GM10248 (cell line): ENCODE measurements at regions not wholly inside any gene's neighbourhood (a gene's known extent, or its start where the extent isn't known, plus 50 kb on each side); places are given as distances from the start of the nearest gene placed in this dataset.
"Not testable (repeated sequence)": the region's sequence is repeated elsewhere in the genome, so short reads cannot be mapped to it uniquely, and the experiment has no call there.

Source experiments
- CTCF ChIA-PET: fragments of 300-600 bp; sonication (Branson Sonifier 250); formaldehyde crosslinking; extraction: SDS; loops from one replicate; lab custom pipeline; 2021; ENCODE audit warnings: antibody characterized with exemption; lab: Yijun Ruan, JAX
- POLR2A ChIA-PET: fragments of 350-650 bp; sonication (Branson Sonifier 250); formaldehyde crosslinking; extraction: SDS; loops from one replicate; lab custom pipeline; 2020; ENCODE audit warnings: antibody characterized with exemption; lab: Yijun Ruan, JAX
- DNase-seq: peaks from one replicate; pipeline ENCODE4 v3.0.0; 2012; ENCODE audit errors: extremely low spot score
- TF ChIP-seq, protein P1 (sequence below): IDR thresholded peaks from 2 replicates; pipeline ENCODE4 v1.5.1; 2012; ENCODE audit warnings: mild to moderate bottlenecking, low read depth; ENCODE audit errors: extremely low read depth, missing control alignments, control extremely low read depth

DNA sequence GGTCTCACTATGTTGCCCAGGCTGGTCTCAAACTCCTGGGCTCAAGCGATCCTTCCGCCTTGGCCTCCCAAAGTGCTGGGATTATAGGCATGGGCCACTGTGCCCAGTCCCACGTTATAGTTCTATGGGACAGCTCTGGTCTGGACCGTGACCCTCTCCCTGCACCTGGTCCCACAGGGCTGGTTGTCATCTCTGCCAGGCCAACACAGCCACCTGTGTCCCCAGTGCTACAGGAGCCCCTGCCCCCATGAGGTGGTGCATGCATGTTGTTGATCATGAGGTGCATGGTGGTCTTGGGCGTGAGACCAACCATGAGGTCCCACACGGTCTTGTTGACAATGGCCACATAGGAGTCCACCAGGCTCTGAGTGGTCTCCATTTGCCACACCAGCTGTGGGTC is 51.0 kb upstream of the UBE2Q2 start:
- CTCF ChIA-PET = interaction anchor here (1.5 kb wide), 1 partner anchor 10 kb away, joined by 8 read pairs; no protein-coding TSS in a partner anchor
- POLR2A ChIA-PET, DNase-seq: not testable (repeated sequence)

DNA sequence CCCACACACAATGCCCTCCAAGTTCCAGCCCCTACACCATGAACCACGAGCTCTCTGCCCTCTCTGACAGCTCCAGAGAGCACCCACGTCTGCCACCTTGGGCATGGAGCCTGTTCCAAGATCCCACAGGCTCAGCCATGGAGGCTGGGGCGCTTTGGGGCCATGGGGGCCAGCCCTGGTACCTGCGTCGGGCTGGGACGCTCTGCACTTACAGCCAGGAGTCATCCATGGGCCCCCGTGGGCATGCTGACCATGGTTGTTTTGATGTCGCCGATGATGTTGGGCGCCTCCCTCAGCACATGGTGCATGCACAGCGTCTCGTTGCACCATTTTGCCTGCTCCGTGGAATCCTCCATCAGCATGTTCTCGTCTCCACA is 51.9 kb upstream of the UBE2Q2 start:
- CTCF ChIA-PET = interaction anchor here (1.5 kb wide), 1 partner anchor 11 kb away, joined by 8 read pairs; no protein-coding TSS in a partner anchor
- no peak for DNase-seq
- POLR2A ChIA-PET = no interaction called here
- TF ChIP-seq, protein P1, sequence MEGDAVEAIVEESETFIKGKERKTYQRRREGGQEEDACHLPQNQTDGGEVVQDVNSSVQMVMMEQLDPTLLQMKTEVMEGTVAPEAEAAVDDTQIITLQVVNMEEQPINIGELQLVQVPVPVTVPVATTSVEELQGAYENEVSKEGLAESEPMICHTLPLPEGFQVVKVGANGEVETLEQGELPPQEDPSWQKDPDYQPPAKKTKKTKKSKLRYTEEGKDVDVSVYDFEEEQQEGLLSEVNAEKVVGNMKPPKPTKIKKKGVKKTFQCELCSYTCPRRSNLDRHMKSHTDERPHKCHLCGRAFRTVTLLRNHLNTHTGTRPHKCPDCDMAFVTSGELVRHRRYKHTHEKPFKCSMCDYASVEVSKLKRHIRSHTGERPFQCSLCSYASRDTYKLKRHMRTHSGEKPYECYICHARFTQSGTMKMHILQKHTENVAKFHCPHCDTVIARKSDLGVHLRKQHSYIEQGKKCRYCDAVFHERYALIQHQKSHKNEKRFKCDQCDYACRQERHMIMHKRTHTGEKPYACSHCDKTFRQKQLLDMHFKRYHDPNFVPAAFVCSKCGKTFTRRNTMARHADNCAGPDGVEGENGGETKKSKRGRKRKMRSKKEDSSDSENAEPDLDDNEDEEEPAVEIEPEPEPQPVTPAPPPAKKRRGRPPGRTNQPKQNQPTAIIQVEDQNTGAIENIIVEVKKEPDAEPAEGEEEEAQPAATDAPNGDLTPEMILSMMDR = no peak

DNA sequence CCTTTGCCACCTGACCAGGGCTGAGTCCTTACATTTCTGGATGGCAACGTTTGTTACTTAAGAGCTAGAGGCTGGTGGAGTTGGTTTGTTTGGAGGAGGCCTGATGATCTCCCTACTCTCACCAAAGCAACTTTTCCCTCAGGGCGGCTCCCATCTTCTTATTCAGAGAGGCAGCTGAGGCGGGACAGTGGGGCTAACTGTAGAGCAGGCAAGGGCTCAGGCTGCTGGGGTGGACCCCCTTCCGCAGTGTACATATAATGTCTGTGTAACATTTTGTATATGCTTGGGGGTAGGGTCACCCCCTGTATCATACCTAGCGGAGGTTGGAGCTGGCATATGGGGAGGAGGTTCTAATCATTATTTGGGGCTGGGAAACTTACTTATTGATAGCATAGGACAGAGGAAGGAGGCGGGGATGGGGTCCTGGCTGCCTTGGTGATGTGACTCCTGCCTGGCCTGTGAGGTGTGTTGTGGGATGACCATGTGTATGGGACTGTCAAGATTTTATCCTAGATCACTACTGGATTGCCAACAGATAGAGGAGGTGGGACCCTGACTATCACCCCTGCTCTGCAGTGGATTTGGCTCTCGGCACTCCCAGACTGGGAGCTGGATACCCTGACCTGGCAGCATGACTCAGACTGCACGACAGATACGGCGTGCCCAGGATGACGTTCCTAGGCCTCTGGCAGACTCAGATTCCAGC is 52.5 kb upstream of the UBE2Q2 start:
- POLR2A ChIA-PET = no interaction called here
- CTCF ChIA-PET = interaction anchor here (1.5 kb wide), 1 partner anchor 11 kb away, joined by 8 read pairs; no protein-coding TSS in a partner anchor
- DNase-seq = no peak
- TF ChIP-seq, protein P1 = no peak

DNA sequence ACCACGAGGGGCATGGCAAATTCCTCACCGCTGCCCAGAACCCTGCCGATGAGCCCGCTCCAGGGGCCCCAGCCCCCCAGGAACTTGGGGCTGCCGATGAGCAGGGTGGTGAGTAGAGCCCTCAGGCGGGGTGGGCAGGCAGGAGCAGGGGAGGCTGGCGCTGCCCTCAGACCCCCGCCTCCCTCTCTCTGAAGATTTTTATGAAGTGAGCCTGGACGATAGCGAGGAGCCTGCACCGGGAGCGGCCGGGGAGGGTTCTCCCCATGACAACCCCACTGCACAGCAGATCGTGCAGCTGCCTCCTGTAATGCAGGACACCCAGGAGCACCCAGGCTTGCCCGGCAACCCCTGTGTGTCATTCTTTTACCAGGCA is 56.7 kb upstream of the UBE2Q2 start:
- no peak for DNase-seq
- POLR2A ChIA-PET = no interaction called here
- CTCF ChIA-PET = no interaction called here
- TF ChIP-seq, protein P1 = no peak

DNA sequence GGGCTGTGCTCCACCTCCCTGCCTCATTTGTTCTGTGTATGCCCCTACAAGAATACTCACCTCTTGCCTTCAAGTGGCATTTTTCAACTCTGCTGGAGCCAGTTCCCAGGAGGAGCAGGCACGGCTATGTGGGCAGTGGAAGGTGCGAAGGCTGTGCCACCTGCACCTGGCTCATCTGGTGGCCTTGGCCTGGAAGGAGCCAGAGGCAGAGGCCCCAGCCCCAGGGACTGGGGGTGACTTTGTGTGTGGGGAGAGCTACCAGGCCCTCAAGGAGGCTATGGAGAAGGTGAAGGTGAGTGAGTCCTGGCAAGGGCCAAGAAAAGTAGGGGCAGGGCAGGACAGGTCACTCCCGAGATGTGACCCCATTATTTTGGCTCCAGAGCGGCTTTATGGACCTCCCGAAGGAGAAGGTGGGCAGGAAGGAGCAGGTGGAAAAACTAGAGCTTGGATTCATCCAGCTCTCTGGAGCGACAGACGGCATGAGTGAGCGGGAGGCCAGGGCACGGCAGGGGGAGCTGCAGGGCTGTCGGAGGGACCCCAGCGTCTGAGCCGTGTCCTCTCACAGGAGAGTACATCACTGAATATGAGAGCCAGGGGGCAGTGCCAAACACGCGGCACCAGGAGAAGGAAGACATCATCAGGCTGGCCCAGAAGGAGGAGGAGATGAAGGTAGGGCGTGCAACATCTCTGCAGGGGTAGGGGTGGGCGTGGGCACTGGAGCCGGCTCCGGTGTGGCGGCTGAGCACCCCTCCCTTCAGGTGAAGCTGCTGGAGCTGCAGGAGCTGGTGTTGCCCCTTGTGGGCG is 57.3 kb upstream of the UBE2Q2 start:
- ChIA-PET POLR2A (no interaction called here), CTCF (no interaction called here)
- TF ChIP-seq, protein P1 = no peak
- no peak for DNase-seq

DNA sequence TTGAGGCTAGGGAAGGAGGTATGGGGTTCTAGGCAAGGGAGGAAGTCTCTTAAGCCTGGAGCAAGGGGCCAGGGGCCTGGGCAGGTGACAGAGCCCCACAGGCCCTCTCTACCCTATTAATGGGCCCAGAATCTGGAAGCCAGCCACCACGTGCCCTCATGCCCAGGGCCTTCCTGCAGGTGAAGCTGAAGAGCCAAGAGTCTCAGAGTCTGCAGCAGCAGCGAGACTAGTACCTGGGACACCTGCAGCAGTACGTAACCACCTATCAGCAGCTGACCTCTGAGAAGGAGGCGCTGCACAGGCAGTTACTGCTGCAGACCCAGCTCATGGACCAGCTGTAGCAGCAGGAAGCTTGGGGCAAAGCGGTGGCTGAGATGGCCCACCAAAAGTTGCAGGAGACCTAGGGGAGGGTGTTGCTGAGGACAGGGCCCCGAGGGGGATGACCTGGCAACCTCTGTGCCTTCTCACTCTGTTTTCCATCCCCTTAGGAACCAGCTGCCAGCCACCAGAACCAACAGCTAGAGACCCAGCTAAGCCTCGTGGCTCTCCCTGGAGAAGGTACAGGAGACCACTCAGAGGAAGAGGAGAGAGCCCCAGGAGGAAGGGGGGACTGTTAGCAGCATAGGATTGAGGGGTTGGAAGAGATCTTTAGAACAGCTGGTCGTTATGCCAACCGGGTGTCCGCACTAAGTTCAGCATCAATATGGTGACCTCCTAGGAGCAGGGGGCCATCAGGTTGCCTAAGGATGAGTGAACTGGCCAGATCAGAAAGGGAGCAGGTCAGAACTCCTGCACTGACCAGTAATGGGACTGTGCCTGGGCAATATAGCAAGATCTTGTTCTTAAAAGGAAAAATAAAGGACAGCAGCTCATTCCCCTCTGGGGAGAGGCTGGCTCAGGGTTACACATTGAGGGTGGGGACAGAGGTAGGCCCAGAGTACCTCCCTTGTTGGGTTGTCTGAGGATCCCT is 58.5 kb upstream of the UBE2Q2 start:
- POLR2A ChIA-PET = interaction anchor here (0.6 kb wide), 1 partner anchor 762 kb away, joined by 6 read pairs; no protein-coding TSS in a partner anchor
- CTCF ChIA-PET, DNase-seq: not testable (repeated sequence)

DNA sequence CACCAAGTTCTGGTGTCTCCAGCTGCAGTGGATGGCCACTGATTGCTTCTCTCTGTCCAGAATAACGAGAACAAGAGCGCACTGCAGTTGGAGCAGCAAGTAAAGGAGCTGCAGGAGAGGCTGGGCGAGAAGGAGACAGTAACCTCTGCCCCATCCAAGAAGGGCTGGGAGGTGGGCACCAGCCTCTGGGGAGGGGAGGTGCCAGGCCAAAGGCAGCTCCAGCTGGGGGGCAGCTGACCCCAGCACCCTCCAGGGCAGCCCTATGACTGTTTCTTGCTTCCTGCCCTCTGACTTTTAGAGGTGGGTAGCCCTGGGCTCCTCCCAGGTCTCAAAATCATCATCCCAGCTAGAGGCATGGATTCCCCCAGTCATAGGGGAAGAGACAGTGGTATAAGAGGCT is 59.7 kb upstream of the UBE2Q2 start:
- POLR2A ChIA-PET, CTCF ChIA-PET, DNase-seq: not testable (repeated sequence)
